OCI-LY7 (cell line): ENCODE measurements at regions not wholly inside any gene's neighbourhood (a gene's known extent, or its start where the extent isn't known, plus 50 kb on each side); places are given as distances from the start of the nearest gene placed in this dataset.

Experiments used
- CTCF ChIP-seq: fragments of 200-600 bp; sonication (generic); conservative IDR thresholded peaks from 2 replicates; pipeline ENCODE4 v1.5.1; 2014; ENCODE audit warnings: mild to moderate bottlenecking, antibody characterized with exemption, low read length, moderate library complexity, mixed read lengths
- EZH2phosphoT487 ChIP-seq: fragments of 200-600 bp; sonication (generic); IDR thresholded peaks from 2 replicates; pipeline ENCODE4 v1.6.1; 2018; ENCODE audit warnings: low read depth, borderline replicate concordance, mild to moderate bottlenecking, mixed run types, antibody characterized with exemption, low read length, moderate library complexity, mixed read lengths

- TF ChIP-seq CTCF (no peak), EZH2phosphoT487 (no peak)
These were observed 139.1 kb downstream of the DLL1 start for GRCh38 chr6:170151804-170152123.
